ENCODE measurements at regions not wholly inside any gene's neighbourhood (a gene's known extent, or its start where the extent isn't known, plus 50 kb on each side); places are given as distances from the start of the nearest gene placed in this dataset.

GRCh38 chr3:168272343-168272985, 176.7 kb upstream of the GOLIM4 start:
- intact Hi-C loops (cut with DNase I): no loop called here
- no peak overlapping the region for H3K27ac ChIP-seq
- no peaks in the 10 kb centered on the region for H3K9me3 ChIP-seq
- H3K4me3 ChIP-seq (replicated peaks in 1 of 3): no peak overlapping the region
- H3K27me3 ChIP-seq: no peaks in the 10 kb centered on the region
- H3K4me1 ChIP-seq: no peaks in the 10 kb centered on the region
- DNase-seq: no peak
- TF ChIP-seq POLR2A (IDR thresholded peaks at IDR 0.05) (no peak), CTCF (IDR thresholded peaks at IDR 0.05) (no peak)
- no peaks in the 10 kb centered on the region for H3K36me3 ChIP-seq
- 82 to 87% methylated on average over 1 of the region's 1 CpG for WGBS, 2 donors

GRCh38 chr3:168271932-168272331, 176.2 kb upstream of the GOLIM4 start:
- Histone ChIP-seq H3K9me3 (no peaks in the 10 kb centered on the region), H3K27me3 (no peaks in the 10 kb centered on the region), H3K4me3 (replicated peaks in 1 of 3) (no peak overlapping the region), H3K36me3 (no peaks in the 10 kb centered on the region), H3K4me1 (no peaks in the 10 kb centered on the region), H3K27ac (no peak overlapping the region)
- TF ChIP-seq POLR2A (IDR thresholded peaks at IDR 0.05): no peak
- TF ChIP-seq CTCF (IDR thresholded peaks at IDR 0.05): no peak
- 87 to 88% methylated on average over 2 of the region's 2 CpGs for WGBS, 2 donors
- no peak for DNase-seq
- intact Hi-C loops (cut with DNase I): no loop called here

GRCh38 chr3:168269001-168269400, 173.3 kb upstream of the GOLIM4 start:
- TF ChIP-seq POLR2A (IDR thresholded peaks at IDR 0.05) (no peak), CTCF (IDR thresholded peaks at IDR 0.05) (no peak)
- no peak for DNase-seq
- H3K4me3 ChIP-seq (replicated peaks in 1 of 3): no peak overlapping the region
- H3K9me3 ChIP-seq: no peaks in the 10 kb centered on the region
- 92 to 96% methylated on average over 1 of the region's 1 CpG for WGBS, 2 donors
- intact Hi-C loops (cut with DNase I): no loop called here
- no peak overlapping the region for H3K27ac ChIP-seq
- H3K4me1 ChIP-seq: no peaks in the 10 kb centered on the region
- H3K36me3 ChIP-seq: no peaks in the 10 kb centered on the region
- H3K27me3 ChIP-seq: no peaks in the 10 kb centered on the region

GRCh38 chr3:168267179-168267578, 171.5 kb upstream of the GOLIM4 start:
- intact Hi-C loops (cut with DNase I): no loop called here
- TF ChIP-seq CTCF (IDR thresholded peaks at IDR 0.05) (no peak), POLR2A (IDR thresholded peaks at IDR 0.05) (no peak)
- no peaks in the 10 kb centered on the region for H3K27me3 ChIP-seq
- no peak overlapping the region for H3K4me3 ChIP-seq (replicated peaks in 1 of 3)
- no peak for DNase-seq
- no peaks in the 10 kb centered on the region for H3K36me3 ChIP-seq
- WGBS, 2 donors: 92 to 97% methylated on average over 1 of the region's 1 CpG
- H3K4me1 ChIP-seq: no peaks in the 10 kb centered on the region
- no peaks in the 10 kb centered on the region for H3K9me3 ChIP-seq
- H3K27ac ChIP-seq: no peak overlapping the region

GRCh38 chr3:168266335-168266734, 170.6 kb upstream of the GOLIM4 start:
- intact Hi-C loops (cut with DNase I): no loop called here
- no peaks in the 10 kb centered on the region for H3K4me1 ChIP-seq
- no peak overlapping the region for H3K4me3 ChIP-seq (replicated peaks in 1 of 3)
- no peaks in the 10 kb centered on the region for H3K9me3 ChIP-seq
- H3K36me3 ChIP-seq: no peaks in the 10 kb centered on the region
- no peaks in the 10 kb centered on the region for H3K27me3 ChIP-seq
- 94% methylated on average over 7 of the region's 7 CpGs for WGBS, 2 donors
- H3K27ac ChIP-seq: no peak overlapping the region
- no peak for DNase-seq
- TF ChIP-seq POLR2A (IDR thresholded peaks at IDR 0.05) (no peak), CTCF (IDR thresholded peaks at IDR 0.05) (no peak)

Data from thyroid gland (tissue), 4 donors.